ENCODE measurements at regions not wholly inside any gene's neighbourhood (a gene's known extent, or its start where the extent isn't known, plus 50 kb on each side); places are given as distances from the start of the nearest gene placed in this dataset.
A peak's percentile ranks its signal among the peaks of the same experiment; 100 is the strongest.

- peaks cover 6% of the 10 kb centered on the region for H3K27me3 Mint-ChIP-seq (ENCODE audit: insufficient read depth)
- TF ChIP-seq CTCF (conservative IDR thresholded peaks at IDR 0.05), result no peak
Observed at GRCh38 chr5:172550996-172551395, 90.1 kb upstream of the NEURL1B start.

GRCh38 chr5:172550096-172550765 is 90.8 kb upstream of the NEURL1B start:
- WGBS, 2 experiments (ENCODE audit: insufficient coverage in 1 of 2, insufficient read length in 1 of 2), result 92 to 93% methylated on average over 7 to 9 of the region's 9 CpGs
- H3K4me3 Mint-ChIP-seq, result no peak overlapping the region
- no peak overlapping the region for H3K27ac Mint-ChIP-seq
- H3K9me3 Mint-ChIP-seq, result no peaks in the 10 kb centered on the region
- Histone ChIP-seq H3K27me3 (ENCODE audit: control insufficient read depth, insufficient read depth, low read length, poor library complexity, severe bottlenecking) (no peaks in the 10 kb centered on the region), H3K4me1 (ENCODE audit: control insufficient read depth, insufficient read depth, low read length) (no peaks in the 10 kb centered on the region), H3K9me3 (ENCODE audit: control insufficient read depth, low read length) (no peaks in the 10 kb centered on the region), H3K9ac (ENCODE audit: extremely low read depth, low read length, poor library complexity, severe bottlenecking) (no peak overlapping the region), H3K27ac (ENCODE audit: low read depth, low read length) (no peak overlapping the region), H3K4me3 (ENCODE audit: low read length) (no peak overlapping the region), H3K36me3 (ENCODE audit: control insufficient read depth, insufficient read depth, low read length) (no peaks in the 10 kb centered on the region)
- H3K4me1 Mint-ChIP-seq, result peaks cover 8% of the 10 kb centered on the region
- TF ChIP-seq CTCF (conservative IDR thresholded peaks at IDR 0.05), result no peak
- peak; percentile 42 for DNase-seq
- peaks cover 6% of the 10 kb centered on the region for H3K27me3 Mint-ChIP-seq (ENCODE audit: insufficient read depth)
- H3K36me3 Mint-ChIP-seq (ENCODE audit: low read depth), result no peaks in the 10 kb centered on the region

More at GRCh38 chr5:172550996-172551395, 90.1 kb upstream of the NEURL1B start:
- WGBS, 2 experiments (ENCODE audit: insufficient coverage in 1 of 2, insufficient read length in 1 of 2), result 73 to 82% methylated on average over 5 to 9 of the region's 9 CpGs
- H3K4me3 ChIP-seq (ENCODE audit: low read length), result no peak overlapping the region
- H3K9me3 ChIP-seq (ENCODE audit: control insufficient read depth, low read length), result no peaks in the 10 kb centered on the region
- H3K9ac ChIP-seq (ENCODE audit: extremely low read depth, low read length, poor library complexity, severe bottlenecking), result no peak overlapping the region
- H3K27ac ChIP-seq (ENCODE audit: low read depth, low read length), result no peak overlapping the region
- DNase-seq, result peak; percentile 41
- no peaks in the 10 kb centered on the region for H3K9me3 Mint-ChIP-seq
- no peak overlapping the region for H3K27ac Mint-ChIP-seq
- no peak overlapping the region for H3K4me3 Mint-ChIP-seq
- H3K4me1 ChIP-seq (ENCODE audit: control insufficient read depth, insufficient read depth, low read length), result no peaks in the 10 kb centered on the region
- no peaks in the 10 kb centered on the region for H3K27me3 ChIP-seq (ENCODE audit: control insufficient read depth, insufficient read depth, low read length, poor library complexity, severe bottlenecking)
- peaks cover 8% of the 10 kb centered on the region for H3K4me1 Mint-ChIP-seq
- no peaks in the 10 kb centered on the region for H3K36me3 ChIP-seq (ENCODE audit: control insufficient read depth, insufficient read depth, low read length)
- no peaks in the 10 kb centered on the region for H3K36me3 Mint-ChIP-seq (ENCODE audit: low read depth)

- H3K27ac ChIP-seq (ENCODE audit: low read depth, low read length), result peak overlapping the region; percentile 18
- 90 to 98% methylated on average over 6 to 13 of the region's 13 CpGs for WGBS, 2 experiments (ENCODE audit: insufficient coverage in 1 of 2, insufficient read length in 1 of 2)
- H3K9ac ChIP-seq (ENCODE audit: extremely low read depth, low read length, poor library complexity, severe bottlenecking), result no peak overlapping the region
- Mint-ChIP-seq H3K4me3 (no peak overlapping the region), H3K27me3 (ENCODE audit: insufficient read depth) (peaks cover 6% of the 10 kb centered on the region), H3K9me3 (no peaks in the 10 kb centered on the region), H3K4me1 (peaks cover 8% of the 10 kb centered on the region), H3K27ac (peak overlapping the region; percentile 15), H3K36me3 (ENCODE audit: low read depth) (no peaks in the 10 kb centered on the region)
- no peak for DNase-seq
- H3K9me3 ChIP-seq (ENCODE audit: control insufficient read depth, low read length), result no peaks in the 10 kb centered on the region
- no peak for TF ChIP-seq CTCF (conservative IDR thresholded peaks at IDR 0.05)
- H3K4me1 ChIP-seq (ENCODE audit: control insufficient read depth, insufficient read depth, low read length), result no peaks in the 10 kb centered on the region
- no peaks in the 10 kb centered on the region for H3K36me3 ChIP-seq (ENCODE audit: control insufficient read depth, insufficient read depth, low read length)
- no peak overlapping the region for H3K4me3 ChIP-seq (ENCODE audit: low read length)
- no peaks in the 10 kb centered on the region for H3K27me3 ChIP-seq (ENCODE audit: control insufficient read depth, insufficient read depth, low read length, poor library complexity, severe bottlenecking)
Observed at GRCh38 chr5:172549696-172550095, 91.4 kb upstream of the NEURL1B start.
